LoVo (cell line): ENCODE measurements at regions not wholly inside any gene's neighbourhood (a gene's known extent, or its start where the extent isn't known, plus 50 kb on each side); places are given as distances from the start of the nearest gene placed in this dataset.
"Not testable (repeated sequence)": the region's sequence is repeated elsewhere in the genome, so short reads cannot be mapped to it uniquely, and the experiment has no call there.

Source experiments
- DNase-seq: peaks from one replicate; pipeline ENCODE4 v3.0.0-alpha.2; 2016; ENCODE audit warnings: low spot score

DNA sequence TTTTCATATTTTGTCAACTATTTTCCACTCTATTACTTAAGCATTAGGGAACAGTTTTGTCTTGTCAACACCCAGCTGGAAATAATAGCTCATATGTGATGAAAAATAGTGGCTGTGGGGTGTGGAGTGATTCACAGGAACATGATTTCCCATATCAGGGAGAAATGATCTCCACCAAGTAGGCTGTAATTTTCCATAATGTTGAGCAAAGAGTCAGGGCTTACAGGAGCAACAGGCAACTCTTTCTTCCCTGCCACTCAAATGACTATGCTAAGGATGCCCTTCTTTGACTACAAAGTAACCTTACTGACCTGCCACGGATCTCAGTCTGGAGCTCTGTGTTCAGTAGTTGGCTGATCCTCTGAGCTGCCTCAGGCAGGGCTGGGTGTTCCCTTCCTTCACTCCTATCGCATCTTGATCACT lies 90.0 kb upstream of the GATB start:
- DNase-seq = no peak

DNA sequence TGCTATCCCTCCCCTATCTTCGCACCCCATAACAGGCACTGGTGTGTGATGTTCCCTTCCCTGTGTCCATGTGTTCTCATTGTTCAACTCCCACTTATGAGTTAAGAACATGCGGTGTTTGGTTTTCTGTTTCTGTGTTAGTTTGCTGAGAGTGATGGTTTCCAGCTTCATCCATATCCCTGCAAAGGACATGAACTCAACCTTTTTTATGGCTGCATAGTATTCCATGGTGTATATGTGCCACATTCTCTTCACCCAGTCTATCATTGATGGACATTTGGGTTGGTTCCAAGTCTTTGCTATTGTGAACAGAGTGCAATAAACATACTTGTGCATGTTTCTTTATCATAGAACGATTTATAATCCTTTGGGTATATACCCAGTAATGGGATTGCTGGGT lies 84.7 kb upstream of the GATB start:
- DNase-seq = not testable (repeated sequence)

- DNase-seq = no peak
These were observed 81.7 kb upstream of the GATB start for GRCh38 chr4:151842430-151843079.

DNA sequence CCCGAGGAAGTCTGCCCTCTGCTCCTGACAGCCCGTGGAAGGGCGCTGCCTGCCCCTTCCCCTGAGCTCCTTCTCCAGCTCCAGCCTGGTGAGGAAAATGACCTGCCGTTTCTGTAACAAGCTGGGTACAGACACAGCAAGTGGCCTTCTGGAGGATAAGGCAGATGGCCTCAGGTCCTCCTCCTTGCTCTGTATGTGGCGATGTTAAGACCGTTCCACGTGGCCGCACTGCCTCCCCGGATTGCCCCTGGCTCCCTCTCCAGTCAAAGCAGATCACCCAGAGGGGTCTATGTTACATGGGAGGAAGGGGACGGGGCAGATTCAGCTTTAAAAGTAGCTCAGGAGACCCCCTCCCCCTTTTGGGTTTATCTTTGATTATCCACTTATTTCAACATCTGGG lies 80.3 kb upstream of the GATB start:
- no peak for DNase-seq

- no peak for DNase-seq
These were observed 74.7 kb upstream of the GATB start for GRCh38 chr4:151835467-151835866.

- no peak for DNase-seq
These were observed 72.4 kb upstream of the GATB start for GRCh38 chr4:151833174-151833573.

- DNase-seq = no peak
These were observed 70.7 kb upstream of the GATB start for GRCh38 chr4:151831526-151831925.

DNA sequence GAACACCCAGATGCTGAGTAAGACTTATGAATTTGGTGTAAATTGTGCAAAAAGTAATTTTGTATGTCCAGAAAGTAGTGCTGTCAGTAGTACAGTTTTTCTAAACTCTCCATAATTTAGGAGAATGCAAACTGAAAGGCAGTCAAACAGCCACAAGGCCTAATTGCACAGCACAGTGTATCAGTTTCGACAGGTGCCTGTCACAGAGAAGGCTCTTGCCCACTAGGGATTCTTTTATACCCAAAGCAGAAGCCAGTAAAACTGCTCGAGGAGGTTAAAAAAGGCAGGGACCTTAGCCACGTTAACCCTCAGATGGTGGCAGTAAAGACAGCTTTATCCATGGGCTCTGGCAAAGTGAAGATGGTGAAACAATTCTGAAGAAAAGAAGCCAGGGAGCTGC lies 69.4 kb upstream of the GATB start:
- DNase-seq = no peak

DNA sequence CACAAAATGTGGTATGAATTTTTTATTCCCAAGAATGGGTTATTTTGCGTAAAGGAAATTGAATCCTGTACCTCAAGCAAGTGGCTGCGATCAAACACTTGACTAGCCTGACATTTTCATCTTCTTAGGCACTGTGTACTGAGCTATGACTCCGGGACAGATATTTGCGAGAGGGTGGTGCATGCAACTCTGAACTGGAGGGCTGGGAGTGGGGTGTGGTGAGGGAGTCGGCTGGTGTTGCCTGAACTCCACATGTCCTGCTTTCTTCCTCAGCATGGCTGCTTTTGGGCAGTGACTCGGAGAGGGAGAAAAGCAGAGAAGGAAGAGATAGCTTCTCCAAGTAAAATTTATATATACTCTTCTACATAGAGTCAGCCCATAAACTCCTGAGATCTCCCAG lies 68.5 kb upstream of the GATB start:
- no peak for DNase-seq

DNA sequence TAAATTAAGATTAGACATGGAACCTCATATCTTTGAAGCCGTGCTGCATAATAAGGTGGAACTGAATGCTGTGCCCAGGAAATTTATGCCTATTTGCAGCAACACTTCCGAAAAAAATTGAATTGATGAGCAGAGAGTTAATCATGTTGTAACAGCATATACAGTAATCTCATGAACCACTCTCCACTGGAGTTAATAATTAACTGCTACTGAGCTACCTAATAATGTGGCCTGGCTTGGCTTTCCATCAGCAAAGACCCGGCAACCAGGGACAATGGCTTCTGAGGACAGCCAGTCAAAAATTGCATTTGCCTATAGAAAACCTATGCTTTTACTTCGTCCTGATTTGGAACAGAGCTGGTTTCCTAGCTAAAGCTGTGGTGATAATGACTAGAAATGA lies 63.8 kb upstream of the GATB start:
- no peak for DNase-seq

GRCh38 chr4:151822331-151822730 lies 61.5 kb upstream of the GATB start:
- no peak for DNase-seq

DNA sequence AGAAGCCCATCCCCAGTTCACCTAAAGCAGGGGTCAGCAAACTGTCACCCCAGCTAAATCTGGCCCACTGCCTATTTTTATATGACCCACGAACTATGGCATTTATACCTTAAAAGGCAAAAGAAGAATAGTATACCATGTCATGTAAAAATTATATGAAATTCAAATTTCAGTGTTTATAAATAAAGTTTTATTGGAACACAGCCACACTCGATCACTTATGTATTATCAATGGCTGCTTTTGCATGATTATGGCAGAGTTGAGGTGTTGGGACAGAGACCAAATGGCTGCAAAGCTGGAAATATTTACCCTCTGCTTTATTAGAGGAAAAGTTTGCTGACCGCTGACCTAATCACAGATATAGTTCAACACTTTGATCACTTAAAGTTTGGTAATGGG lies 59.2 kb upstream of the GATB start:
- DNase-seq = no peak

DNA sequence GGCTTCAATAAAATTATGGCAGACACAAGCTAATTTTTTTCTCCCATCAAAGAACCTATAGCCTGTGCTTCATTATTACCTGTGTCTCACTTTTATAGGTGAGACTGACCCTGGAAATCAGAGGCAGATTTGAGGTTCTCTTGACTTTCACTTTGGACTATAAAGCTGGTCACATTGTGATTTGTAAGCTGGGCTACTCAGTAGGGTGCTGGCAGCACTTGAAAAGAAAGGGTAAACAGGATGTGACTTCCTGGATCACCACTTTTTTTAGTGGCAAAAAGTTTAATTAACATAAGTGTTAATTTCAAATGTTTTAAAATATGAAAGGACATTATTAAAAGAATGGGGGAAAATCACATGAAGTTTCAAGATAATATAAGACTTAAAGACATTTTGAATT lies 50.6 kb upstream of the GATB start:
- no peak for DNase-seq
